GM12878 (cell line): ENCODE measurements at regions not wholly inside any gene's neighbourhood (a gene's known extent, or its start where the extent isn't known, plus 50 kb on each side); places are given as distances from the start of the nearest gene placed in this dataset.

ENCODE experiments used
- ATAC-seq: fragments of 200-7000 bp; cut with Tn5 transposase; 3 replicates; pipeline ENCODE4 v1.9.1; 2020; ENCODE audit warnings: mild to moderate bottlenecking, moderate library complexity
- BruUV-seq: library from RNA; stranded (reverse); fragments of 400-500 nt; replicated peaks from 2 replicates; lab custom pipeline; 2021; lab: Mats Ljungman, UMichigan
- CTCF ChIA-PET: fragments of 300-600 bp; sonication (Branson Sonifier 250); formaldehyde crosslinking; extraction: SDS; loops from one replicate; lab custom pipeline; 2021; ENCODE audit warnings: inconsistent platforms; lab: Yijun Ruan, JAX
- POLR2A ChIA-PET: fragments of 350-600 bp; formaldehyde crosslinking; extraction: SDS; loops from one replicate; lab custom pipeline; 2021; ENCODE audit warnings: inconsistent platforms; lab: Charles Lee
- RAD21 ChIA-PET: fragments of 300-600 bp; sonication (Branson Sonifier 250); formaldehyde crosslinking; loops from one replicate; lab custom pipeline; 2023; ENCODE audit warnings: antibody characterized with exemption; ENCODE audit not compliant: unreplicated experiment; lab: Charles Lee
- SMC1A ChIA-PET: fragments of 300-600 bp; sonication (Branson Sonifier 250); formaldehyde crosslinking; loops from one replicate; lab custom pipeline; 2023; ENCODE audit not compliant: unreplicated experiment, uncharacterized antibody; lab: Charles Lee
- DNase-seq: peaks from one replicate; pipeline ENCODE4 v3.0.0-alpha.2; 2011; ENCODE audit warnings: low read depth, low spot score
- FAIRE-seq: peaks from 3 replicates; lab custom pipeline; 2011; peaks lifted over from hg19 to GRCh38; lab: Jason Lieb, UNC
- H2AFZ ChIP-seq: 2 replicates; pipeline ENCODE4 v1.6.0; 2011; ENCODE audit warnings: low read depth, low read length, control low read depth; ENCODE audit not compliant: control insufficient read depth
- H3K27ac ChIP-seq: 2 replicates; pipeline ENCODE4 v1.5.1; 2011; ENCODE audit warnings: control low read depth; ENCODE audit not compliant: control insufficient read depth, insufficient read depth
- H3K27me3 ChIP-seq, 2 experiments: replicated peaks in 1 of 2; 2 replicates each; pipeline versions ENCODE4 v1.6.0 to v1.6.1; 2011; ENCODE audit warnings: low read length in 1 of 2; ENCODE audit not compliant: control insufficient read depth in 2 of 2, insufficient read depth in 2 of 2
- H3K36me3 ChIP-seq, 2 experiments: 2 replicates each; pipeline ENCODE4 v1.5.1; 2011; ENCODE audit warnings: low read length in 1 of 2; ENCODE audit not compliant: control insufficient read depth in 2 of 2, insufficient read depth in 2 of 2
- H3K4me1 ChIP-seq: 2 replicates; pipeline ENCODE4 v1.6.1; 2011; ENCODE audit warnings: mild to moderate bottlenecking, low read length, moderate library complexity, mixed read lengths; ENCODE audit not compliant: control insufficient read depth, insufficient read depth
- H3K4me2 ChIP-seq: 2 replicates; pipeline ENCODE4 v1.6.0; 2011; ENCODE audit warnings: control low read depth; ENCODE audit not compliant: control insufficient read depth, insufficient read depth
- H3K4me3 ChIP-seq: fragments of 200-600 bp; sonication (generic); 2 replicates; pipeline ENCODE4 v1.5.1; 2016
- H3K79me2 ChIP-seq: 2 replicates; pipeline ENCODE4 v1.6.0; 2011; ENCODE audit warnings: low read length; ENCODE audit not compliant: control insufficient read depth, insufficient read depth
- H3K9ac ChIP-seq: 2 replicates; pipeline ENCODE4 v1.8.0; 2011; ENCODE audit warnings: low read length, control low read depth, mixed read lengths; ENCODE audit not compliant: control insufficient read depth, insufficient read depth
- H3K9me3 ChIP-seq: replicated peaks from 3 replicates; pipeline ENCODE4 v1.5.1; 2011; ENCODE audit warnings: mild to moderate bottlenecking, low read length; ENCODE audit not compliant: control insufficient read depth, insufficient read depth
- H4K20me1 ChIP-seq: 2 replicates; pipeline ENCODE4 v1.6.0; 2011; ENCODE audit not compliant: control insufficient read depth, insufficient read depth
- BCL3 ChIP-seq: IDR thresholded peaks from 2 replicates; pipeline ENCODE4 v1.6.1; 2011; ENCODE audit warnings: borderline replicate concordance, low read depth, mild to moderate bottlenecking, moderate library complexity, low read length; ENCODE audit not compliant: insufficient read depth, poor library complexity, severe bottlenecking
- CREM ChIP-seq: IDR thresholded peaks from 2 replicates; pipeline ENCODE4 v1.6.1; 2014; ENCODE audit warnings: antibody characterized with exemption, low read depth
- EED ChIP-seq: sonication (generic); IDR thresholded peaks from 2 replicates; pipeline ENCODE4 v1.6.1; 2016; ENCODE audit warnings: antibody characterized with exemption, low read depth
- EGR1 ChIP-seq, 2 experiments: IDR thresholded peaks; 1 replicate in 1 of 2; 2 replicates in 1 of 2; pipeline ENCODE4 v1.6.1; 2011 to 2012; ENCODE audit warnings: low read depth in 2 of 2, low read length in 2 of 2, borderline replicate concordance in 1 of 2, mild to moderate bottlenecking in 1 of 2, moderate library complexity in 1 of 2
- EP300 ChIP-seq, 2 experiments: fragments of 150-350 bp in 1 of 2; IDR thresholded peaks; 2 replicates each; pipeline ENCODE4 v1.6.1; 2011 to 2012; ENCODE audit warnings: low read depth in 2 of 2, low read length in 2 of 2, borderline replicate concordance in 1 of 2, improper control_type of control experiment in 1 of 2, inconsistent platforms in 1 of 2; ENCODE audit not compliant: control insufficient read depth in 1 of 2
- HDAC6 ChIP-seq: fragments of 200-600 bp; sonication (generic); IDR thresholded peaks from one replicate; pipeline ENCODE4 v1.8.0; 2017; ENCODE audit warnings: antibody characterized with exemption; ENCODE audit not compliant: unreplicated experiment
- IKZF2 ChIP-seq, 2 experiments: fragments of 450-650 bp; IDR thresholded peaks; 2 replicates each; pipeline ENCODE4 v1.6.1; 2017; ENCODE audit warnings: mild to moderate bottlenecking in 2 of 2, moderate library complexity in 2 of 2
- KDM1A ChIP-seq: fragments of 200-600 bp; sonication (generic); IDR thresholded peaks from 2 replicates; pipeline ENCODE4 v1.6.1; 2016; ENCODE audit warnings: borderline replicate concordance
- LARP7 ChIP-seq: fragments of 450-650 bp; IDR thresholded peaks from 2 replicates; pipeline ENCODE4 v1.6.1; 2017; ENCODE audit warnings: mild to moderate bottlenecking
- MEF2B ChIP-seq: fragments of 450-650 bp; IDR thresholded peaks from 2 replicates; pipeline ENCODE4 v1.6.1; 2018; ENCODE audit warnings: mild to moderate bottlenecking, moderate library complexity; ENCODE audit not compliant: partially characterized antibody, poor library complexity, severe bottlenecking
- RUNX3 ChIP-seq: IDR thresholded peaks from 2 replicates; pipeline ENCODE4 v1.6.1; 2012; ENCODE audit warnings: low read length, inconsistent platforms
- SREBF2 ChIP-seq: IDR thresholded peaks from 2 replicates; pipeline ENCODE4 v1.6.1; 2012; ENCODE audit warnings: mild to moderate bottlenecking, low read length
- SUZ12 ChIP-seq: fragments of 200-600 bp; sonication (generic); IDR thresholded peaks from one replicate; pipeline ENCODE4 v1.6.1; 2018; ENCODE audit warnings: antibody characterized with exemption, mild to moderate bottlenecking; ENCODE audit not compliant: unreplicated experiment
- TBL1XR1 ChIP-seq: IDR thresholded peaks from 2 replicates; pipeline ENCODE4 v1.6.1; 2012; ENCODE audit warnings: low read depth, low read length, improper control_type of control experiment
- TCF12 ChIP-seq: IDR thresholded peaks from 2 replicates; pipeline ENCODE4 v1.6.1; 2011; ENCODE audit warnings: low read depth, mild to moderate bottlenecking, low read length
- TCF3 ChIP-seq: IDR thresholded peaks from 2 replicates; pipeline ENCODE4 v1.6.1; 2012; ENCODE audit warnings: low read depth, mild to moderate bottlenecking, low read length, borderline replicate concordance; ENCODE audit not compliant: insufficient read depth
- USF2 ChIP-seq: IDR thresholded peaks from 2 replicates; pipeline ENCODE4 v1.6.1; 2011; ENCODE audit warnings: low read depth, low read length, improper control_type of control experiment, borderline replicate concordance
- ZBED1 ChIP-seq: IDR thresholded peaks from 2 replicates; pipeline ENCODE4 v1.6.1; 2016; ENCODE audit warnings: borderline replicate concordance
- WGBS: methylation state at CpG from one replicate; pipeline ENCODE4 v1.1.6; 2016; ENCODE audit warnings: low lambda C conversion rate; ENCODE audit not compliant: insufficient replicate concordance, insufficient coverage; ENCODE audit errors: missing lambda C conversion rate; 5-methylcytosine and 5-hydroxymethylcytosine counted together
- in situ Hi-C: fragments of 300-500 bp; cut with MboI; formaldehyde crosslinking; loops from 9 replicates; pipeline ENCODE4 v1.14.3; 2018; ENCODE audit warnings: mixed read lengths
- intact Hi-C: fragments of 100-400 bp; cut with micrococcal nuclease; formaldehyde crosslinking; loops from one replicate; pipeline ENCODE4 v1.14.2; 2022; ENCODE audit not compliant: unreplicated experiment

DNA sequence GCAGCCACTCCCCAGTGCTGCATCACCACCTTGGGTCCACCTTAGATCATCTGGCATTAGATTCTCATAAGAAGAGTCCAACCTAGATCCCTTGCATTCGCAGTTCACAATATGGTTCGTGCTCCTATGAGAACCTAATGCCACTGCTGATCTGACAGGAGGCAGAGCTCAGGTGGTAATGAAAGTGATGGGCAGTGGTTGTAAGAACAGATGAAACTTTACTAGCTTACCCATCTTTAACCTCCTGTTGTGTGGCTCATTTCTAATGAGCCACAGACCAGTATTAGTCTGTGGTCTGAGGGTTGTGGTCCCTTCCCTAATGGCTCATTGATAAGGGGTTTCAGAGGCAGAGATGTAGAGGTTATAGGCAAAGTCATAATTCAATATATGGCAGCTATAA, 615.9 kb upstream of the MIS18BP1 start (continued):
- TF ChIP-seq TCF3, result 0 out of 2 replicates have a peak, but pooled peaks have one; percentile 7
- TF ChIP-seq ZBED1, result no peak
- no peak for TF ChIP-seq KDM1A
- no peak for TF ChIP-seq LARP7
- TF ChIP-seq TCF12, result 0 out of 2 replicates have a peak, but pooled peaks have one; percentile 6
- TF ChIP-seq SREBF2, result no peak
- no peak for TF ChIP-seq USF2
- no peak for TF ChIP-seq EP300 (IDR thresholded peaks at IDR 0.05; ENCODE audit: borderline replicate concordance in 1 of 2, control insufficient read depth in 1 of 2, low read depth in 2 of 2, low read length in 2 of 2)

DNA sequence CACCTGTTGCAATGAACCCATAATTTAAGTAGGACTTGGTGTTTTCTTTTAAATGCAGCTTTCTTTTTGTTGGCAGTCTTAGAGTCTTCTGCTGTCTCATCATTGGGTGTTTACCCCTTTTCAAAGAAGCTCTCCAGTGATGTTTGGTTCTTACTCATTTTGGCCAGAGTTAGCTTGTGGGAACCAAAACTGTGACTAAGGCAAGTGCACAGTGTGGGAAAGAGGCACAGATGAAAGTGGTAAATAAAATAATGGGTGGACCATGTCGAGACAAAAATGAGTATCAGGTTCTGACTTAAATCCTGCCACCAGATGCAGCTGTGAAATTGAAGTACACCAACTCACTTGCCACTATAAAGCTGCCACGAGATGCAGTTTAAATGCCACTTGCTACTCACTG, 615.4 kb upstream of the MIS18BP1 start:
- no peak overlapping the region; the same call in 1 of the 2 replicates for H3K9ac ChIP-seq
- no peaks in the 10 kb centered on the region; the same call in 1 of the 2 replicates for H3K79me2 ChIP-seq
- no TSS peak for BruUV-seq
- no peaks in the 10 kb centered on the region for H3K36me3 ChIP-seq
- H2AFZ ChIP-seq, result no peak overlapping the region
- H3K27ac ChIP-seq, result peak overlapping the region; percentile 93
- ChIA-PET CTCF (interaction anchor here (0.8 to 2.8 kb wide), 10 partner anchors 10 to 126 kb away, joined by 3 to 13 read pairs (median 4); no protein-coding TSS in a partner anchor), SMC1A (interaction anchor here (0.9 to 4.6 kb wide), 39 partner anchors 12 to 412 kb away, joined by 3 to 36 read pairs (median 4); no protein-coding TSS in a partner anchor), POLR2A (interaction anchor here (0.9 to 2.7 kb wide), 5 partner anchors 24 to 140 kb away, joined by 3 to 10 read pairs (median 3); no protein-coding TSS in a partner anchor), RAD21 (interaction anchor here (0.7 to 3.7 kb wide), 15 partner anchors 14 to 190 kb away, joined by 3 to 23 read pairs (median 4); no protein-coding TSS in a partner anchor)
- H3K4me2 ChIP-seq, result peak overlapping the region; percentile 75
- in situ Hi-C loops (no loop called here), intact Hi-C loops (no loop called here)
- DNase-seq, result peak; percentile 94
- peak; percentile 64 for FAIRE-seq
- peaks cover 16% of the 10 kb centered on the region for H3K4me1 ChIP-seq
- no peaks in the 10 kb centered on the region for H3K27me3 ChIP-seq
- no peaks in the 10 kb centered on the region for H4K20me1 ChIP-seq
- peak overlapping the region; percentile 43; the same call in 1 of the 2 replicates for H3K4me3 ChIP-seq
- 0% methylated on average over 2 of the region's 2 CpGs for WGBS
- H3K9me3 ChIP-seq, result peaks cover 16% of the 10 kb centered on the region; the same call in 2 of the 3 replicates
- peak; percentile 80 for ATAC-seq
- TF ChIP-seq EGR1 (IDR thresholded peaks at IDR 0.05; ENCODE audit: borderline replicate concordance in 1 of 2, low read depth in 2 of 2, low read length in 2 of 2) (no peak), IKZF2 (IDR thresholded peaks at IDR 0.05) (peak in 1 of 2 experiments; percentile 47; a peak in 2 of 4 replicates), EED (peak; percentile 58), CREM (0 out of 2 replicates have a peak, but pooled peaks have one; percentile 52), TCF12 (0 out of 2 replicates have a peak, but pooled peaks have one; percentile 52), HDAC6 (no peak), SUZ12 (no peak), BCL3 (peak; percentile 93), RUNX3 (peak; percentile 89), TBL1XR1 (peak; percentile 48; the same call in 1 of the 2 replicates), MEF2B (peak; percentile 26)
